Transverse colon (tissue), 4 donors: ENCODE measurements at regions not wholly inside any gene's neighbourhood (a gene's known extent, or its start where the extent isn't known, plus 50 kb on each side); places are given as distances from the start of the nearest gene placed in this dataset.

Experiments used
- DNase-seq: peaks from one replicate; pipeline ENCODE4 v3.0.0-alpha.2; 2019
- H3K27ac ChIP-seq, 4 donors: fragments of 200-600 bp; sonication (generic); 2 replicates each; pipeline ENCODE4 v1.5.1; 2016 to 2018; ENCODE audit warnings: inconsistent platforms in 4 of 4
- H3K27me3 ChIP-seq: fragments of 200-600 bp; sonication (generic); 2 replicates; pipeline ENCODE4 v1.5.1; 2017; ENCODE audit warnings: inconsistent platforms
- H3K36me3 ChIP-seq, 4 donors: fragments of 200-600 bp; sonication (generic); 2 replicates each; pipeline ENCODE4 v1.5.1; 2017 to 2019; ENCODE audit warnings: inconsistent platforms in 4 of 4
- H3K4me1 ChIP-seq, 4 donors: fragments of 200-600 bp; sonication (generic); 2 replicates each; pipeline ENCODE4 v1.5.1; 2017 to 2020; ENCODE audit warnings: inconsistent platforms in 4 of 4
- H3K4me3 ChIP-seq, 4 donors: fragments of 200-600 bp; sonication (generic); 1 replicate in 1 of 4; 2 replicates in 3 of 4; pipeline versions ENCODE4 v1.5.1 to v1.6.1; 2017 to 2019; ENCODE audit warnings: inconsistent platforms in 4 of 4
- H3K9me3 ChIP-seq, 2 donors: fragments of 200-600 bp; sonication (generic); 2 replicates each; pipeline ENCODE4 v1.5.1; 2017 to 2019; ENCODE audit warnings: inconsistent platforms in 2 of 2
- CTCF ChIP-seq, 5 experiments: fragments of 200-600 bp in 3 of 5; fragments of 450-650 bp in 2 of 5; sonication (generic) in 3 of 5; IDR thresholded peaks; 1 replicate in 2 of 5; 2 replicates in 3 of 5; pipeline ENCODE4 v1.5.1; 2016 to 2017; ENCODE audit warnings: antibody characterized with exemption in 5 of 5, inconsistent platforms in 3 of 5, mild to moderate bottlenecking in 2 of 5, moderate library complexity in 1 of 5
- EP300 ChIP-seq: sonication (generic); formaldehyde crosslinking; IDR thresholded peaks from one replicate; pipeline ENCODE4 v1.6.1; 2017; ENCODE audit warnings: antibody characterized with exemption, low read depth
- POLR2A ChIP-seq: fragments of 450-650 bp; IDR thresholded peaks from one replicate; pipeline ENCODE4 v1.6.1; 2016; ENCODE audit warnings: antibody characterized with exemption, mild to moderate bottlenecking, moderate library complexity
- POLR2AphosphoS5 ChIP-seq, 3 donors: sonication (generic); formaldehyde crosslinking; IDR thresholded peaks; one replicate each; pipeline ENCODE4 v1.6.1; 2016; ENCODE audit warnings: antibody characterized with exemption in 3 of 3
- WGBS, 2 donors: methylation state at CpG; one replicate each; pipeline ENCODE4 v1.1.5; 2018; ENCODE audit warnings: low coverage in 1 of 2; 5-methylcytosine and 5-hydroxymethylcytosine counted together
- in situ Hi-C, 4 donors: fragments of 200-750 bp; cut with MboI; loops; one replicate each; pipeline versions ENCODE4 v1.15.0 to v1.15.1; 2017; ENCODE audit warnings: low sequenced_read_pairs in 3 of 4, low pct_ligation_motif_present in 1 of 4, low pct_unique_long_range_greater_than_20kb in 1 of 4
- intact Hi-C: fragments of 100-400 bp; cut with DNase I; formaldehyde crosslinking; loops from one replicate; pipeline ENCODE4 v1.15.1; 2023; ENCODE audit warnings: low total_unique reads

DNA sequence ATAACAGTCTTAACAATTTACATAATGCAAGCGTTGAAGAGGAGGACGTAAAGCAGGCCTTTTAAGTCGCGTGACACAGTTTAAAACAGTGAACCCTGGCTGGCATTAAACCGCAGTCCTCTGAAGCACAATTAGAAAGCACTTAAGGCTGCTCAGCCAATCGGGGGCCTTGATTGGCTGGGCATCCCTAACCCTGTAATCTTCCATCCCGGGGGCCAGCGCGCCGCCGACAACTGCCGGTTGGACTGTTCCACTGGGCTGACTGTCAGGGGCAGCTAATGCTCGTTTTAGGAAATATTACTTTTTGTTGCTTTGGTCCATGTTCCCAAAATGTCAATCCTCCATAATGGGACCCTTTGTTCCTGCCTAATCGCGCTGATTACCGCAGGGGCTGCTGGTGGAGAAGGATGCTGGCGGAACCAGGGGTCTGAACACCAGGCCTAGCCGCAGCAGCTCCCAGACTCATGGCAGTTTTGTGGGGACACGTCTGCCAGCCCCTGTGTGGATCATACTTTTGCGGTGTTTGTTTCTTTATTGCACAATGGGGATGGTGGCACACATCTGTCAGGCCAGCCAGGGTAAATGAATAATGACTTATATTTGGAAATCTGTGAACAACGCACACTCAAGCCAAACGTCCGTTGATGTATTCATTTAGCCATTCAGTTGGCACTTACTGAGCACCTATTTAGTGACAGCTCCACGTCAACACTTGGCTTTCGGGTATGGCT is 127.1 kb upstream of the SPACA7 start:
- intact Hi-C loops = no loop called here
- 68 to 69% methylated on average over 8 to 25 of the region's 25 CpGs for WGBS, 2 donors
- TF ChIP-seq EP300 (no peak), POLR2AphosphoS5 (IDR thresholded peaks at IDR 0.05) (no peak), CTCF (IDR thresholded peaks at IDR 0.05) (no peak), POLR2A (no peak)
- in situ Hi-C loops = no loop called here
- H3K4me3 ChIP-seq = no peak overlapping the region
- no peaks in the 10 kb centered on the region for H3K27me3 ChIP-seq
- no peaks in the 10 kb centered on the region for H3K4me1 ChIP-seq
- no peaks in the 10 kb centered on the region for H3K9me3 ChIP-seq
- H3K36me3 ChIP-seq = no peaks in the 10 kb centered on the region
- H3K27ac ChIP-seq = no peak overlapping the region
- DNase-seq = no peak

DNA sequence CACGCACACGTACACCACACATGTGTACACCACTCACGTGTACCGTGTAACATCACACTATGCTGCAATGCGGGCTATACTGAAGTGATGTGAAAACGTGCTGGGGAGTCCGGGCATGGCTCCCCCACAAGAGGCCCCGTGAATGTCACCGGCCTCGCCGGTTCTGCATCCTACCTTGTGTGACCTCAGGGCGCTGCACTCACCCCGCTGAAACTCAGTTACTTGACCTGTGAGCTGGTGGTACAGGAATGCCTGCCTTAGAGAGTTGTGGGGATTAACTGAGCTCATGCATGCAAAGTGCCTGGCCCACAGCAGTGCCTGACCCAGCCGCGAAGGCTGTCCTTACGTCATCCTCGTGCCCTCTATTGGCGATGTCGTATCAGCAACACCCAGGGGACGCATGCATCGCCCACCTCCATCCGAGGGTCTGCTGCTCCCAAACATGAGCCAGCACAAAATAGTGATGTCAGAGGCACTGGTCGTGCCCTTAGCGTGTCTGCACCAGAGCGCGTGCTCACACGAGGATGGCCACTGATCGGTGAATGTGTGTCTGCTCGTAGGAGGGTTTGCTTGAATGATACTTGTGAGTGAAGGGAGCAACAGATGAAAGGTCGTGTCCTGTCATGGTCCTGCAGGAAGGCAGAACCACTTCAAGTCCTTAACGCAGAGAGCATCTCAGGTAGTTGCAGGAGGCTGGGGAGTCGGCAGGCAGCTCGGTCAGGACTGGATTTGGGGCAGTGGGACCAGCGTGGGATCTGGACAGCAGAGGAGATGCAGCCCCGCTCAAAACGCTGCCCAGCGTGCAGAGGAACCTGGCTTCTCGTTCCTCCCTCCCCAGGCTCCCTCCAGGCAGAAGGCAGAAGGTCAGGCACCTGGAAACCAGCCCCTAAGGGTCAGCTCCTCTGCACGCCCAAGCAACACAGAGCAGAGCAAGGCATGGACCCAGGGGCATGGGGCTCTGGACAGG is 126.2 kb upstream of the SPACA7 start:
- in situ Hi-C loops = no loop called here
- 74 to 84% methylated on average over 5 to 39 of the region's 39 CpGs for WGBS, 2 donors
- no peak for DNase-seq

GRCh38 chr13:112250788-112251445 is 125.2 kb upstream of the SPACA7 start:
- WGBS, 2 donors = 78 to 83% methylated on average over 8 to 22 of the region's 22 CpGs
- H3K36me3 ChIP-seq = no peaks in the 10 kb centered on the region
- TF ChIP-seq CTCF (IDR thresholded peaks at IDR 0.05) = no peak
- TF ChIP-seq EP300 = no peak
- no peak for TF ChIP-seq POLR2AphosphoS5 (IDR thresholded peaks at IDR 0.05)
- TF ChIP-seq POLR2A = no peak
- H3K9me3 ChIP-seq = no peaks in the 10 kb centered on the region
- H3K27ac ChIP-seq = no peak overlapping the region
- H3K27me3 ChIP-seq = no peaks in the 10 kb centered on the region
- intact Hi-C loops = no loop called here
- no peak overlapping the region for H3K4me3 ChIP-seq
- in situ Hi-C loops = no loop called here
- no peak for DNase-seq
- H3K4me1 ChIP-seq = no peaks in the 10 kb centered on the region

More for the DNA sequence above, 126.2 kb upstream of the SPACA7 start:
- no peaks in the 10 kb centered on the region for H3K36me3 ChIP-seq
- H3K27ac ChIP-seq = no peak overlapping the region
- H3K4me3 ChIP-seq = no peak overlapping the region
- H3K9me3 ChIP-seq = no peaks in the 10 kb centered on the region
- no peaks in the 10 kb centered on the region for H3K4me1 ChIP-seq
- TF ChIP-seq POLR2A (no peak), CTCF (IDR thresholded peaks at IDR 0.05) (no peak), EP300 (no peak), POLR2AphosphoS5 (IDR thresholded peaks at IDR 0.05) (no peak)
- intact Hi-C loops = no loop called here
- H3K27me3 ChIP-seq = no peaks in the 10 kb centered on the region
